Mucosa of descending colon (tissue), 3 donors: ENCODE measurements at regions not wholly inside any gene's neighbourhood (a gene's known extent, or its start where the extent isn't known, plus 50 kb on each side); places are given as distances from the start of the nearest gene placed in this dataset.

ENCODE experiments used
- ATAC-seq: fragments of 200-7000 bp; cut with Tn5 transposase; one replicate; pipeline ENCODE4 v1.9.1; 2020; ENCODE audit warnings: mild to moderate bottlenecking, moderate library complexity
- DNase-seq, 3 donors: peaks; one replicate each; pipeline ENCODE4 v3.0.0-alpha.2; 2020
- H3K36me3 ChIP-seq: fragments of 200-600 bp; one replicate; pipeline ENCODE4 v1.8.0; 2021; ENCODE audit warnings: low read depth, mild to moderate bottlenecking
- H3K4me1 ChIP-seq: fragments of 200-600 bp; one replicate; pipeline ENCODE4 v1.8.0; 2021; ENCODE audit warnings: low read depth, mild to moderate bottlenecking
- H3K4me3 ChIP-seq: fragments of 200-600 bp; one replicate; pipeline ENCODE4 v1.8.0; 2021; ENCODE audit warnings: mild to moderate bottlenecking
- H3K9me3 ChIP-seq: fragments of 200-600 bp; one replicate; pipeline ENCODE4 v1.8.0; 2021; ENCODE audit warnings: mild to moderate bottlenecking
- CTCF ChIP-seq: fragments of 200-600 bp; IDR thresholded peaks from one replicate; pipeline ENCODE4 v1.8.0; 2022; ENCODE audit warnings: antibody characterized with exemption, mild to moderate bottlenecking
- intact Hi-C, 2 donors: fragments of 100-400 bp; cut with DNase I in 1 of 2; cut with micrococcal nuclease in 1 of 2; formaldehyde crosslinking; loops; one replicate each; pipeline versions ENCODE4 v1.11.0 to v1.11.1; 2022; cut with DNase I, micrococcal nuclease
- donor health status: DM: no; HTN: no; CAD: no; lungs with moderate emphysema.
- donor health status: DM: no; HTN: no; CAD: no.
- donor health status: DM: no; HTN: yes; CAD: no.

- no peak for ATAC-seq
- Histone ChIP-seq H3K4me3 (no peak overlapping the region), H3K9me3 (no peaks in the 10 kb centered on the region), H3K36me3 (no peaks in the 10 kb centered on the region), H3K4me1 (no peaks in the 10 kb centered on the region)
- intact Hi-C loops, result no loop called here
- DNase-seq, result no peak
- no peak for TF ChIP-seq CTCF
Measured at GRCh38 chr5:30959238-30959637, 234.2 kb upstream of the CDH6 start.

GRCh38 chr5:30957591-30957990, 235.9 kb upstream of the CDH6 start:
- ATAC-seq, result no peak

GRCh38 chr5:30956251-30956650, 237.2 kb upstream of the CDH6 start:
- Histone ChIP-seq H3K4me3 (no peak overlapping the region), H3K36me3 (no peaks in the 10 kb centered on the region), H3K4me1 (no peaks in the 10 kb centered on the region), H3K9me3 (no peaks in the 10 kb centered on the region)
- intact Hi-C loops, result no loop called here
- no peak for DNase-seq
- TF ChIP-seq CTCF, result no peak
- ATAC-seq, result no peak

More at GRCh38 chr5:30957591-30957990, 235.9 kb upstream of the CDH6 start:
- H3K9me3 ChIP-seq, result no peaks in the 10 kb centered on the region
- no peak for TF ChIP-seq CTCF
- no peak overlapping the region for H3K4me3 ChIP-seq
- no peaks in the 10 kb centered on the region for H3K36me3 ChIP-seq
- no peaks in the 10 kb centered on the region for H3K4me1 ChIP-seq
- no peak for DNase-seq
- intact Hi-C loops, result no loop called here

GRCh38 chr5:30937070-30937469, 256.4 kb upstream of the CDH6 start:
- no peaks in the 10 kb centered on the region for H3K4me1 ChIP-seq
- DNase-seq (no peak), ATAC-seq (no peak)
- intact Hi-C loops, result no loop called here
- TF ChIP-seq CTCF, result no peak
- H3K4me3 ChIP-seq, result no peak overlapping the region
- H3K9me3 ChIP-seq, result no peaks in the 10 kb centered on the region
- H3K36me3 ChIP-seq, result no peaks in the 10 kb centered on the region

- no peak for DNase-seq
- ATAC-seq, result no peak
- no peak for TF ChIP-seq CTCF
Measured at GRCh38 chr5:30933599-30933998, 259.9 kb upstream of the CDH6 start.

More at GRCh38 chr5:30933599-30933998, 259.9 kb upstream of the CDH6 start:
- Histone ChIP-seq H3K4me1 (no peaks in the 10 kb centered on the region), H3K4me3 (no peak overlapping the region), H3K36me3 (no peaks in the 10 kb centered on the region), H3K9me3 (no peaks in the 10 kb centered on the region)
- intact Hi-C loops, result no loop called here
